GM18907 (cell line): ENCODE measurements at regions not wholly inside any gene's neighbourhood (a gene's known extent, or its start where the extent isn't known, plus 50 kb on each side); places are given as distances from the start of the nearest gene placed in this dataset.

Source experiments
- ATAC-seq: cut with Tn5 transposase; IDR thresholded peaks from one replicate; pipeline ENCODE4 v1.9.1; 2021; ENCODE audit warnings: mild to moderate bottlenecking, moderate library complexity; ENCODE audit not compliant: unreplicated experiment

- no peak for ATAC-seq
Measured at GRCh38 chr5:167750586-167750985, 540.9 kb upstream of the WWC1 start.

- no peak for ATAC-seq
Measured at GRCh38 chr5:167752936-167753335, 538.5 kb upstream of the WWC1 start.

GRCh38 chr5:167753725-167754490 is 537.5 kb upstream of the WWC1 start:
- no peak for ATAC-seq

GRCh38 chr5:167754501-167755021 is 536.9 kb upstream of the WWC1 start:
- no peak for ATAC-seq

- ATAC-seq, result no peak
Measured at GRCh38 chr5:167755420-167755819, 536.0 kb upstream of the WWC1 start.

GRCh38 chr5:167759057-167759821 is 532.2 kb upstream of the WWC1 start:
- ATAC-seq, result no peak

GRCh38 chr5:167763772-167764171 is 527.7 kb upstream of the WWC1 start:
- ATAC-seq, result no peak

- no peak for ATAC-seq
Measured at GRCh38 chr5:167764641-167765289, 526.7 kb upstream of the WWC1 start.

- no peak for ATAC-seq
Measured at GRCh38 chr5:167765352-167765751, 526.1 kb upstream of the WWC1 start.

- no peak for ATAC-seq
Measured at GRCh38 chr5:167766957-167767356, 524.5 kb upstream of the WWC1 start.

- ATAC-seq, result no peak
Measured at GRCh38 chr5:167767795-167768194, 523.6 kb upstream of the WWC1 start.

- ATAC-seq, result no peak
Measured at GRCh38 chr5:167769846-167770413, 521.5 kb upstream of the WWC1 start.

- ATAC-seq, result no peak
Measured at GRCh38 chr5:167770461-167770860, 521.0 kb upstream of the WWC1 start.

- ATAC-seq, result no peak
Measured at GRCh38 chr5:167771571-167771970, 519.9 kb upstream of the WWC1 start.

GRCh38 chr5:167773668-167774301 is 517.7 kb upstream of the WWC1 start:
- no peak for ATAC-seq

- ATAC-seq, result no peak
Measured at GRCh38 chr5:167777746-167778145, 513.7 kb upstream of the WWC1 start.

GRCh38 chr5:167778228-167778627 is 513.2 kb upstream of the WWC1 start:
- no peak for ATAC-seq

- ATAC-seq, result no peak
Measured at GRCh38 chr5:167779644-167780043, 511.8 kb upstream of the WWC1 start.

GRCh38 chr5:167780177-167780576 is 511.3 kb upstream of the WWC1 start:
- ATAC-seq, result no peak

GRCh38 chr5:167783145-167783817 is 508.2 kb upstream of the WWC1 start:
- ATAC-seq, result no peak
